IPS-NIHi7 (cell line): ENCODE measurements at regions not wholly inside any gene's neighbourhood (a gene's known extent, or its start where the extent isn't known, plus 50 kb on each side); places are given as distances from the start of the nearest gene placed in this dataset.

ENCODE experiments used
- DNase-seq: peaks from one replicate; pipeline ENCODE4 v3.0.0; 2012; ENCODE audit warnings: mixed read lengths; ENCODE audit errors: extremely low spot score

GRCh38 chr1:167145965-167146364 lies 52.1 kb downstream of the STYXL2 start:
- no peak for DNase-seq

GRCh38 chr1:167146903-167147539 lies 53.1 kb downstream of the STYXL2 start:
- no peak for DNase-seq

- DNase-seq = peak; percentile 45
These were observed 54.5 kb downstream of the STYXL2 start for GRCh38 chr1:167148421-167148820.

- DNase-seq = no peak
These were observed 56.1 kb downstream of the STYXL2 start for GRCh38 chr1:167149793-167150491.

GRCh38 chr1:167150492-167150833 lies 56.6 kb downstream of the STYXL2 start:
- no peak for DNase-seq

GRCh38 chr1:167152192-167152876 lies 58.5 kb downstream of the STYXL2 start:
- no peak for DNase-seq

- no peak for DNase-seq
These were observed 62.6 kb downstream of the STYXL2 start for GRCh38 chr1:167156466-167156865.

GRCh38 chr1:167157114-167157513 lies 63.2 kb downstream of the STYXL2 start:
- DNase-seq = no peak

- no peak for DNase-seq
These were observed 62.4 kb upstream of the POU2F1 start for GRCh38 chr1:167158111-167158812.

- no peak for DNase-seq
These were observed 61.8 kb upstream of the POU2F1 start for GRCh38 chr1:167158813-167159275.

GRCh38 chr1:167159782-167160181 lies 60.9 kb upstream of the POU2F1 start:
- DNase-seq = no peak

- no peak for DNase-seq
These were observed 59.4 kb upstream of the POU2F1 start for GRCh38 chr1:167161242-167161641.

GRCh38 chr1:167161762-167162161 lies 58.9 kb upstream of the POU2F1 start:
- DNase-seq = no peak

GRCh38 chr1:167165219-167165618 lies 55.5 kb upstream of the POU2F1 start:
- DNase-seq = no peak

- DNase-seq = peak; percentile 92
These were observed 54.6 kb upstream of the POU2F1 start for GRCh38 chr1:167165948-167166689.

GRCh38 chr1:167166690-167167075 lies 54.0 kb upstream of the POU2F1 start:
- DNase-seq = no peak

- DNase-seq = no peak
These were observed 52.3 kb upstream of the POU2F1 start for GRCh38 chr1:167168424-167168823.

GRCh38 chr1:167169642-167170041 lies 51.0 kb upstream of the POU2F1 start:
- DNase-seq = no peak
